ENCODE measurements at regions not wholly inside any gene's neighbourhood (a gene's known extent, or its start where the extent isn't known, plus 50 kb on each side); places are given as distances from the start of the nearest gene placed in this dataset.
"Not testable (repeated sequence)": the region's sequence is repeated elsewhere in the genome, so short reads cannot be mapped to it uniquely, and the experiment has no call there.

DNA sequence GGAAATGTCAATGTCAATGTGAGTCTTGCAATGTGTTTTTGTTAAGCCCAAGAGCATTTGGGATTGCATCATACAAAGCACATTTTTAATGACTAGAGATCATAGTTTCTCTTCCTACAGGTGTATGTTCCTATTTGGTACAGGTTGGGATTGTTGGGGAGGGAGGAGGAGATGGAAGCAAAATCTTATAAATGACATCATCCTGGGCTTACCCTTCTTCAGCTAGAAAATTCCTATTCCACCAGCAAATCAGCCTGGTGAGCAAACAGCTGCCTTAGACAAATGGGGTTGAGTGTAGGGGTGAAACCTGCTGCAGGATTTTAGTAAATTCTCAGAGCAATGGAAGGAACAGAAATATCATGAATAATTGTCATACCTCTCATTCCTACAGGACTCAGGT is 165.3 kb upstream of the PLGLB2 start:
- TF ChIP-seq, protein P1, sequence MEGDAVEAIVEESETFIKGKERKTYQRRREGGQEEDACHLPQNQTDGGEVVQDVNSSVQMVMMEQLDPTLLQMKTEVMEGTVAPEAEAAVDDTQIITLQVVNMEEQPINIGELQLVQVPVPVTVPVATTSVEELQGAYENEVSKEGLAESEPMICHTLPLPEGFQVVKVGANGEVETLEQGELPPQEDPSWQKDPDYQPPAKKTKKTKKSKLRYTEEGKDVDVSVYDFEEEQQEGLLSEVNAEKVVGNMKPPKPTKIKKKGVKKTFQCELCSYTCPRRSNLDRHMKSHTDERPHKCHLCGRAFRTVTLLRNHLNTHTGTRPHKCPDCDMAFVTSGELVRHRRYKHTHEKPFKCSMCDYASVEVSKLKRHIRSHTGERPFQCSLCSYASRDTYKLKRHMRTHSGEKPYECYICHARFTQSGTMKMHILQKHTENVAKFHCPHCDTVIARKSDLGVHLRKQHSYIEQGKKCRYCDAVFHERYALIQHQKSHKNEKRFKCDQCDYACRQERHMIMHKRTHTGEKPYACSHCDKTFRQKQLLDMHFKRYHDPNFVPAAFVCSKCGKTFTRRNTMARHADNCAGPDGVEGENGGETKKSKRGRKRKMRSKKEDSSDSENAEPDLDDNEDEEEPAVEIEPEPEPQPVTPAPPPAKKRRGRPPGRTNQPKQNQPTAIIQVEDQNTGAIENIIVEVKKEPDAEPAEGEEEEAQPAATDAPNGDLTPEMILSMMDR (IDR thresholded peaks at IDR 0.05), result not testable (repeated sequence)
- not testable (repeated sequence) for TF ChIP-seq POLR2A (IDR thresholded peaks at IDR 0.05)

Measured in lower leg skin (tissue), 3 donors.